Stimulated activated naive CD4-positive, alpha-beta T cell (primary cell): ENCODE measurements at regions not wholly inside any gene's neighbourhood (a gene's known extent, or its start where the extent isn't known, plus 50 kb on each side); places are given as distances from the start of the nearest gene placed in this dataset.

ENCODE experiments used
- DNase-seq, 6 experiments: peaks; one replicate each; lab custom pipeline; 2025; lab: John Stamatoyannopoulos, UW

- no peak for DNase-seq
These were observed 300.5 kb downstream of the GRIN2B start for GRCh38 chr12:13680916-13681315.

GRCh38 chr12:13676880-13677279 is 304.5 kb downstream of the GRIN2B start:
- no peak for DNase-seq

- no peak for DNase-seq
These were observed 311.0 kb downstream of the GRIN2B start for GRCh38 chr12:13670285-13670866.

- no peak for DNase-seq
These were observed 312.5 kb downstream of the GRIN2B start for GRCh38 chr12:13668880-13669279.

- no peak for DNase-seq
These were observed 314.6 kb downstream of the GRIN2B start for GRCh38 chr12:13666806-13667205.

- DNase-seq, result peak in 1 of 6 experiments; percentile 3
These were observed 320.2 kb downstream of the GRIN2B start for GRCh38 chr12:13661005-13661887.

- no peak for DNase-seq
These were observed 326.9 kb downstream of the GRIN2B start for GRCh38 chr12:13654456-13654855.

- DNase-seq, result no peak
These were observed 329.3 kb downstream of the GRIN2B start for GRCh38 chr12:13652105-13652504.

GRCh38 chr12:13635709-13636108 is 345.7 kb downstream of the GRIN2B start:
- no peak for DNase-seq

- DNase-seq, result no peak
These were observed 349.5 kb downstream of the GRIN2B start for GRCh38 chr12:13631873-13632272.

GRCh38 chr12:13630354-13630753 is 351.0 kb downstream of the GRIN2B start:
- DNase-seq, result no peak

GRCh38 chr12:13628067-13628466 is 353.3 kb downstream of the GRIN2B start:
- DNase-seq, result no peak

GRCh38 chr12:13627536-13627935 is 353.9 kb downstream of the GRIN2B start:
- DNase-seq, result no peak

GRCh38 chr12:13613297-13613696 is 368.1 kb downstream of the GRIN2B start:
- DNase-seq, result no peak

- no peak for DNase-seq
These were observed 371.3 kb downstream of the GRIN2B start for GRCh38 chr12:13609894-13610679.

- no peak for DNase-seq
These were observed 375.1 kb downstream of the GRIN2B start for GRCh38 chr12:13606290-13606689.

- no peak for DNase-seq
These were observed 377.4 kb downstream of the GRIN2B start for GRCh38 chr12:13603953-13604352.

GRCh38 chr12:13602172-13602571 is 379.2 kb downstream of the GRIN2B start:
- no peak for DNase-seq

- DNase-seq, result no peak
These were observed 382.2 kb downstream of the GRIN2B start for GRCh38 chr12:13599176-13599575.

- no peak for DNase-seq
These were observed 383.6 kb downstream of the GRIN2B start for GRCh38 chr12:13597837-13598236.

GRCh38 chr12:13597166-13597565 is 384.2 kb downstream of the GRIN2B start:
- DNase-seq, result no peak

- no peak for DNase-seq
These were observed 384.7 kb downstream of the GRIN2B start for GRCh38 chr12:13596714-13597113.
